HUES48 (cell line): ENCODE measurements at regions not wholly inside any gene's neighbourhood (a gene's known extent, or its start where the extent isn't known, plus 50 kb on each side); places are given as distances from the start of the nearest gene placed in this dataset.

Experiments used
- H3K27ac ChIP-seq: one replicate; pipeline ENCODE4 v1.7.0; 2013; ENCODE audit warnings: low read depth, low read length, inconsistent platforms
- H3K27me3 ChIP-seq: 2 replicates; pipeline ENCODE4 v1.6.1; 2013; ENCODE audit warnings: mild to moderate bottlenecking, low read length; ENCODE audit not compliant: control insufficient read depth, insufficient read depth
- H3K36me3 ChIP-seq: 2 replicates; pipeline ENCODE4 v1.6.1; 2013; ENCODE audit warnings: low read length; ENCODE audit not compliant: control insufficient read depth, insufficient read depth
- H3K4me1 ChIP-seq: 2 replicates; pipeline ENCODE4 v1.6.1; 2013; ENCODE audit warnings: mild to moderate bottlenecking, low read length; ENCODE audit not compliant: control insufficient read depth, insufficient read depth
- H3K4me3 ChIP-seq: 2 replicates; pipeline ENCODE4 v1.5.1; 2013; ENCODE audit warnings: mild to moderate bottlenecking, low read depth, low read length
- H3K9ac ChIP-seq: 2 replicates; pipeline ENCODE4 v1.6.1; 2013; ENCODE audit warnings: mild to moderate bottlenecking, low read depth, low read length, moderate library complexity
- H3K9me3 ChIP-seq: 2 replicates; pipeline ENCODE4 v1.6.1; 2013; ENCODE audit warnings: low read length; ENCODE audit not compliant: control insufficient read depth, insufficient read depth

GRCh38 chr12:115267464-115267863 is 583.5 kb upstream of the TBX3 start:
- H3K27me3 ChIP-seq, result no peaks in the 10 kb centered on the region
- no peaks in the 10 kb centered on the region for H3K4me1 ChIP-seq
- H3K36me3 ChIP-seq, result no peaks in the 10 kb centered on the region
- no peak overlapping the region for H3K27ac ChIP-seq
- no peaks in the 10 kb centered on the region for H3K9me3 ChIP-seq
- no peak overlapping the region for H3K4me3 ChIP-seq
- H3K9ac ChIP-seq, result no peak overlapping the region

DNA sequence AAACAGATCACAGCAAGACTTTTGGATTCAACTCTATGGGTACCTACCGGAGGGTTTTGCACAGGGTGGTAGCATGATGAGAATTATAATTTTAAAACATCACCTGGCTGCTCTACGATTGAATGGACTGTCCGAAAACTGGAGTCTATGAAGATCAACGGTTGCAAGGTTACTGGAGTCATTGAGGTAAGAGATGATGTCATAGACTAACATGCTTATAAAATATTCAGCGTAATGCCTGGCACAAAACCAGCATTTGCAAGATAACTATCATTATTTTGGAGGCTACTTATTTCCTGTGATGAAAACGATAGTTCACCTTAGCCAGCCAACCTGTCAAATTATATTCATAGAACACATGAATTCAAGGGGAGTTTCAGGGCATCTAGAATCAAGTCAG is 580.6 kb upstream of the TBX3 start:
- Histone ChIP-seq H3K9ac (no peak overlapping the region), H3K9me3 (no peaks in the 10 kb centered on the region), H3K27me3 (no peaks in the 10 kb centered on the region), H3K27ac (no peak overlapping the region), H3K4me3 (no peak overlapping the region), H3K4me1 (no peaks in the 10 kb centered on the region), H3K36me3 (no peaks in the 10 kb centered on the region)

DNA sequence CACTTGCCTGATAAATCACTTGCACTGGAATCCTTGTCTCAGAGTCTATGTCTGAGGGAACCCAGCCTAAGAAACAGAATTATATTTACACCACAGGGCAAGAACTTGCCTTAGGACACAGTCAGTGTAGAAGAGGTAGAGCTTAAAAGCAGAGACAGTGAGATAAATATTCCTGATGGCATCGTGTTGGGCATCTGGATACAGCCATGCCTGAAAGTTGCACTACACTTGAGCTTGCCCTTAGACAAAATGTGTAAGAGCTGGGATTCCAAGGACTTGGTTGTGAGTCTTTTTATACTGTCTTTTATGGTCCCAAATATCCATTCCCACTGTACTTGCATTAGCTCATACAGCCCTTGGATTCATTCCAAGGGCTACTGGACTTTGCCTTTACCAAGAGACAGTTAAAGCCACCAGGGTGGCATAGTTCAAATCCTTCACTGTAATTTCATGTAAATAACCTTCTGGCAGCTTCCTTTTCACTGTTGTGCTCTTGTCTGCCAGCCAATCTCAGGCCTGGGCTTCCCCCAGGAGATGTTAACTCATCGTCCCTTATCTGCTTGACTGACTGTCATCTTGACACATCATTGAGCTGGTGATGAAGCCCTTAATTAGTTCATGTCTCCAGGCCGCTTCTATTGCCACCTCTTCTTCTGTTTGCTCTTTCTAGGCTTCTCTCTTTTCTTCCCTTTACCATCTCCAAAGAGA is 577.9 kb upstream of the TBX3 start:
- no peak overlapping the region for H3K4me3 ChIP-seq
- H3K36me3 ChIP-seq, result no peaks in the 10 kb centered on the region
- H3K27me3 ChIP-seq, result no peaks in the 10 kb centered on the region
- no peaks in the 10 kb centered on the region for H3K4me1 ChIP-seq
- no peaks in the 10 kb centered on the region for H3K9me3 ChIP-seq
- H3K27ac ChIP-seq, result no peak overlapping the region
- no peak overlapping the region for H3K9ac ChIP-seq

DNA sequence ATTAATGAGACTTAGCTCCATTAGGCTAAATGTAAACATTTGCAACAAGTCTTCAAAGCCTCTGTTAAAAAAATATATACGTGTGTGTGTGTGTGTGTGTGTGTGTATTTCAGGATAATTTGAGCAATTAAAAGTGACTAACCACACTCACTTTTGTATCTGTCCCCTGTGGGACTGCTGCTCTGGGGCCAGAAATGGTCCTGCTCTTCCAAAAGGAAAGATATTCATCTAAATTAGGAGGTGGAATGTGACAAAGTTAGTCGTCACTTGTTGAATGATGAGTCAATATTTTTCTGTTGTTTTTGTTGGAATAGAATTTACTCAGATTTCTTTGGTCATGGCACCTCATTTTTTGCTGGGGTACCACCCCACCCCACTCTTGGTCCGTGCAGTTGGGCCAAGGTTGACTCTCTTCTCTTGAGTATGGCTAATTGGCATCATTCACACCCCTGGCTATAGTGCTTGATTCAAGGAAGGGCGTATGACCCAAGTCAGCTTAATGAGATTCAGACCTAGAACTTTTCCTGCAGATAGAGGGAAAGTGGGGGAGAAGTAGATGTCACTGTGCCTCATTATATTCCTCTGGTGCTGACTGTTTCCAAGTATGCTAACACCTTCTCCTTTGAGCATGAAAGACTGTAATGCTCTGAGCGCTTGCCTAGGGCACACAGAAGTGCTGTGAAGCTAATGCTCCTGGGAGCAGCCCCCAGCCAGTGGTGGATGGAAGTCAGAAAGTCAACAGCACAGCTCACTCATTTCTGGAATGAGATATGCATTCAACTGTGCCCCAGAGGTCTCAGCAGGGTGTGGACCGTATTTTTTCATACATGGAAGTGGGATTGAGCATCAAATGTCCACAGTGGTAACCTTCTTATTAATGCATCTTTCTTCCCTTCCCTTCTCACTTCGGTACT is 577.0 kb upstream of the TBX3 start:
- Histone ChIP-seq H3K9me3 (no peaks in the 10 kb centered on the region), H3K27me3 (no peaks in the 10 kb centered on the region), H3K4me1 (no peaks in the 10 kb centered on the region), H3K4me3 (no peak overlapping the region), H3K36me3 (no peaks in the 10 kb centered on the region), H3K27ac (no peak overlapping the region), H3K9ac (no peak overlapping the region)

DNA sequence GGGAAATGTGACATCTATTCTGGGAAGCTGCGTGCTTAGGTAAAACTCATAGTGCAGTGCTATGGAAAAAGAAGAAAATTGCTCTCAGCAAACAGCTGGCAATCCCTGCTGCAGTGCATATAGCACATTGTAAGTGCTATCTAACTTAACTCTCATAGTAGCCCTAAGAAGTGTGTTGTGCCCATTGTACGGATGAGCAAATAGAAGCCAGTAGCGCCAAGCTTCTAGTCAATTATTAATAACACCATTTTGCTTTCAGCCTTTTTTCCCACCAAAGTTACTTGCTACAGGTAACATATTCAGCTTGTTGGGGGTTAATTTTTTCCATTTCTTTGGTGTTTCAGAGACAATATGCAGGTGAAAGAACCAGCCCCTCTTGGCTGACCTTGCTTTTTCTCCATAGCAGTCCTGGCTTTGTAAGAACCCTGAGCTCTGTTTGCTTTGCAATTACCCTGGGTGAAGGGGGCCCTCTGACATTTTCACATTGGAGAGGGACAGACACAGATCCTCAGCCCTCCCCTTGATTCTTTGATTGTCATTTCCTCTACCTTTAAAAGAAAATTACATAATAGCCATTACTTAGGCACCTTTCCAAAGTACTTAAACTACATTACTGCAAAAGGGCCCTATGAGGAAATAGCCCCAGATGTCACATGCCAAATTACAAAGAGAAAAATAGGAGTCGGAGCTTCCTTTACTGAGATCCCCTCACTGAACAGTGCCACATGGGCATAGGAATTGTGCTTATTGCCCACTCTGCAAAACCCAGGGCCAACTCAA is 576.2 kb upstream of the TBX3 start:
- no peaks in the 10 kb centered on the region for H3K27me3 ChIP-seq
- no peak overlapping the region for H3K9ac ChIP-seq
- no peak overlapping the region for H3K4me3 ChIP-seq
- H3K9me3 ChIP-seq, result no peaks in the 10 kb centered on the region
- no peak overlapping the region for H3K27ac ChIP-seq
- no peaks in the 10 kb centered on the region for H3K36me3 ChIP-seq
- no peaks in the 10 kb centered on the region for H3K4me1 ChIP-seq

GRCh38 chr12:115257791-115258190 is 573.8 kb upstream of the TBX3 start:
- Histone ChIP-seq H3K4me1 (no peaks in the 10 kb centered on the region), H3K36me3 (no peaks in the 10 kb centered on the region), H3K27ac (no peak overlapping the region), H3K4me3 (no peak overlapping the region), H3K9ac (no peak overlapping the region), H3K27me3 (no peaks in the 10 kb centered on the region), H3K9me3 (no peaks in the 10 kb centered on the region)

- no peak overlapping the region for H3K4me3 ChIP-seq
- no peaks in the 10 kb centered on the region for H3K27me3 ChIP-seq
- H3K27ac ChIP-seq, result no peak overlapping the region
- H3K9me3 ChIP-seq, result no peaks in the 10 kb centered on the region
- H3K9ac ChIP-seq, result no peak overlapping the region
- H3K4me1 ChIP-seq, result no peaks in the 10 kb centered on the region
- no peaks in the 10 kb centered on the region for H3K36me3 ChIP-seq
Observed at GRCh38 chr12:115255962-115256361, 572.0 kb upstream of the TBX3 start.

- Histone ChIP-seq H3K27me3 (no peaks in the 10 kb centered on the region), H3K27ac (no peak overlapping the region), H3K4me1 (no peaks in the 10 kb centered on the region), H3K9ac (no peak overlapping the region), H3K4me3 (no peak overlapping the region), H3K36me3 (no peaks in the 10 kb centered on the region), H3K9me3 (no peaks in the 10 kb centered on the region)
Observed at GRCh38 chr12:115255257-115255656, 571.3 kb upstream of the TBX3 start.

- Histone ChIP-seq H3K27me3 (no peaks in the 10 kb centered on the region), H3K36me3 (no peaks in the 10 kb centered on the region), H3K9ac (no peak overlapping the region), H3K4me1 (no peaks in the 10 kb centered on the region), H3K27ac (no peak overlapping the region), H3K4me3 (no peak overlapping the region), H3K9me3 (no peaks in the 10 kb centered on the region)
Observed at GRCh38 chr12:115253049-115253448, 569.1 kb upstream of the TBX3 start.

DNA sequence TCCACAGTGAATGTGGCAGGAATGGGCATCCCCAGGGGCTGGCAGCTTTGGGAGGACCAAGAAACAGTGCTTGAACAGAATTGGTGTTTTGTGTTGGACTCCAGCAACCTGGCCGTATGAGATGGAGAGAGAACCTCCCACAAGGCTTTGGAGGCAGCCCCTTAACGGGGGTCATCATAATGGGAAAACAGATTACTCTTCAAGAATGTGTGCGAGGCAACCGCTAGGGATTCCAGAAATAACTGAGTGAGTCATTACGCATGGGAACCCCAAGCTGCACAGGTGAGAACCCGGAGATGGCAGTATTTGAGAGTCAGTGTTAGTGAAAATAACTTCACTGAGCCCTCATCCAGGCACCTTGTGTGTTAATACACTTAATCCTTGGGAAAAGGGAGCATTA is 567.8 kb upstream of the TBX3 start:
- Histone ChIP-seq H3K4me3 (no peak overlapping the region), H3K4me1 (no peaks in the 10 kb centered on the region), H3K9ac (no peak overlapping the region), H3K36me3 (no peaks in the 10 kb centered on the region), H3K27me3 (no peaks in the 10 kb centered on the region), H3K9me3 (no peaks in the 10 kb centered on the region), H3K27ac (no peak overlapping the region)
